NCI-H2196 treated with DMSO at 0.1 percent for 48 hours (cell line): ENCODE measurements at regions not wholly inside any gene's neighbourhood (a gene's known extent, or its start where the extent isn't known, plus 50 kb on each side); places are given as distances from the start of the nearest gene placed in this dataset.

Experiments
- DNase-seq: peaks from one replicate; lab custom pipeline; 2025; ENCODE audit not compliant: unreplicated experiment; lab: John Stamatoyannopoulos, UW

DNA sequence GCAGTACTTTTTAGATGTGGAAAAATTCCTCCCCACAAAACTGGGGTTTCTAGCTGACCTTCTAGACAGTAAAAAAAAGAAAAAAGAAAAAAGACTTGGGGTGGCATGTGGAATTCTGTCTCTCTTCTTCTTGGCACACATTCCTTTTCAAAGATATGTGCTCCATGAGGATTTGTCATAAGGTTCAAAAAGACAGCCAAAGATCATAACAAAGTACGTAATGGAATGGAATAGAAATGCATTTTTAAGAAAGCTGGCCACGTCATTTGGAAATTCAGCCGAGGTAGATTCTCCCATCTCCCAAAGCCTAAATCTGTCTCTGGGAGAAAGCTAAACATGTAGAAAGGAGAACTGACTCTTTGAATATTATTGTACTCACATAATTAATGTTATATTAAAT is 381.3 kb upstream of the NFE2L3 start:
- DNase-seq: no peak

DNA sequence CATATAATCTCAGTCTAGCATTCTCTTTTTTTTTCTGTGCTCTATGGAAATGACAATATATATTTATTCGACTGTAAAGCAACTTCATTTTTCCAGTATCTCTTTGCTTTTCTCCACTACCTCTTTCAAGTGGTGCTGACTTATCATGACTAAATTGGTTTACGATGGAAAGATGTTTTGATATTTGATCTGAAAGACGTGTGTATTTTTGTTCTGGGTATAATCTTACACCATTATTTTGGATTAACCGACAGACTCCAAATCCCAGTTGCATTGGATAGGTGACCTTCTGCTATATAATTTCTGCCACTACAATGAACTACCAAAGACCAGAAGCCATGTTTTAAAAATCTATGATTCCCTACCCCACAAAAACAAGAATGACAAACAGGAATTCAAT is 380.5 kb upstream of the NFE2L3 start:
- no peak for DNase-seq

DNA sequence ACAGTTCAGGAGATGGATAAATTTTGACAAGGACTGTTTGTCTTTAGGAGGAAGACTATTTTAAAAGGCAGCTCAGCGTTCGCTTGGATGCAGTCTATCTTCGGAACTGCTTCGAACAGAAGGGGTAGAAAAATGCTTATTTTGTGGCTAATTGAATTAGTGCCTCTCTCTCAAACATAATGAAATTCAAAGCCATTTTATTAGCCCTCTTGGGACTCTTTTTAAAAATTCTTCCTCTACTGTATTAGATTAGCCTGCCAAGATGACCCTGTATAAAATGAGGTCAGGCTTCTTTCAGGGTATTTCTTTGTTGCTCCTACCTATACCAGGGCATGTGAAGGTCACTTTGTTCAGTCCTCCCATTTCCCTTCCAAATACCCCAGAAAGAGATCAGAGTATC is 379.2 kb upstream of the NFE2L3 start:
- no peak for DNase-seq

DNA sequence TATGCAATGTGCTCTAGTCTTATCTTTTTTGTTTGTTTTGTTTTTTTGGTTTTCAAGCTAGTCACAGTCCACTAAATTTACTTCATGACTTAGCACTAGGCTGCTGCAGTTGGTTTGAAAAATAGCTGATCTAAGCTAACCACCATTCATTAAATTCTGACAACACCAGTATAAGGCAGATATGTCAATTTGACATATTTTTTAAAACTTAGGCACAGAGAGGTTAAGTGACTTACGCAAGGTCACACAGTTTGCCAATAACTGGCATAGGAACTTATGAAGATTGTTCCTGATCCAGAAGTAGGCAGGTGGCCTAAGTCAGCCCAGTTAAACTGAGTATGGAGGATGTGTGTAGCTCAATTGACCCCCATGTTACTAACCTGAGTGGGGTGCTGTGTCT is 377.3 kb upstream of the NFE2L3 start:
- no peak for DNase-seq

DNA sequence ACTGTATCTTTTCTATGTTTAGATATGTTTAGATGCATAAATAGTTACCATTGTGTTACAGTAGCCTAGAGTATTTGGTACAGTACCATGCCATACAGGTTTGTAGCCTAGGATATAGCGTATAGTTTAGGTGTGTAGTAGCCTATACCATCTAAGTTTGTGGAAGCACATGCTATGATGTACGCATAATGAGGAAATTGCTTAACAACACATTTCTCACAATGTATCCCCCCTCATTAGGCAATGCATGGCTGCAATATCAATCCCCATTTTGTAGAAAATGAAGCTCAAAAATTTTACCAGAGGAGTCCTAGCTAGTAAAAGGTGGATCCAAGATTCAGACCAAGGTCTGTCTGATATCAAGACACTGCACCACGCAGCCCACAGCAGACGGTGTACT is 376.4 kb upstream of the NFE2L3 start:
- DNase-seq: no peak

DNA sequence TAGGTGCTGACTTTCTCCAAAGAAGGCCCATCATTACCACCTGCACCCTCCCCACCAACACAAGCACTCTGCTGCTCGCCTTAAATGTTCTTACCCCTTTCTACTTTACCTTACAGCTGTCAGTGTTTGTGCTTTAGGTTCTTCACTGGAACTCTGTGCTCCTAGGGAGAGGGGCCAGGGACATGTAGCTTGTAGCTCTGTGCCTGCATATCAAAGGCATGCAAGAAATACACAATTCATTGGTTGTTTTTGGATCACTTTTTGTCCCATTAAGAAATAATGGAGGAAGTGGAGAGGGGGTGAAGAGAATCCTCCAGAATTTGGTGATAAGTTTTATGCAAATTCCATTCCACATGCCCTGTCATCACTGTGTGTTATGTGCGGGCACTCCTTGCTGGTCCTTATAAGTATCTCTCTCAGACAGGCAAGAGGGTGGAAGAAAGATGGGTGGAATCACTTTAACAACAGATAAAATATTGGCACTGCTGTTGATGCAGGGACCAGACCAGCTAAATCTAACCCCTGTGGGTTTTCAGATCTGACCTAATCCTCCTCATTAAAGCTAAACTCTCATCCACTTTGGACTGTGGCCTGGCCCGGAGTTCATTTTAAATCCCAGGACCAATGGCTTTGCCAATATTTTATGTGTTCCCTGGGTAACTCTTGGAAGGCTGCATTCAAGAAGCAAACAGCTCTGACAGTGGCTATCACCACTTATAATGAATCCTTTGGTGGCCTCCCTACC is 375.8 kb upstream of the NFE2L3 start:
- no peak for DNase-seq

DNA sequence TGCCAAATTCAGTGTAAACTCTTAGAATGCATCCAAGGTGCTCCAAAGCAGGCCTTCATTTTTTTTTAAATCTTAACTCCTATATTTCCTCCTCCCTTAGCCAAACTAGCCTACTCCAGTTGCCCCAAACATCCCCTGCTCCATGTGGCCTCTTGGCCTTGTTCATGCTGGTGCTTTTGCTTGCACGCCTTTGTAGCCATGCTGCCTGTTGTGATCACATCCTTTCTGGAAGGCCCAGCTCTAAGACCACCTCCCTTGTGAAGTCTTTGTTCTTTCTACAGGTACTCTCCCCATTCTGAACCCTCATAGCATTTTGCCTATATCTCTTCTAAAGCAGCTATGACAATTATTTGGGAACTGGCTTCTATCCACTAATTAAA is 375.3 kb upstream of the NFE2L3 start:
- no peak for DNase-seq

DNA sequence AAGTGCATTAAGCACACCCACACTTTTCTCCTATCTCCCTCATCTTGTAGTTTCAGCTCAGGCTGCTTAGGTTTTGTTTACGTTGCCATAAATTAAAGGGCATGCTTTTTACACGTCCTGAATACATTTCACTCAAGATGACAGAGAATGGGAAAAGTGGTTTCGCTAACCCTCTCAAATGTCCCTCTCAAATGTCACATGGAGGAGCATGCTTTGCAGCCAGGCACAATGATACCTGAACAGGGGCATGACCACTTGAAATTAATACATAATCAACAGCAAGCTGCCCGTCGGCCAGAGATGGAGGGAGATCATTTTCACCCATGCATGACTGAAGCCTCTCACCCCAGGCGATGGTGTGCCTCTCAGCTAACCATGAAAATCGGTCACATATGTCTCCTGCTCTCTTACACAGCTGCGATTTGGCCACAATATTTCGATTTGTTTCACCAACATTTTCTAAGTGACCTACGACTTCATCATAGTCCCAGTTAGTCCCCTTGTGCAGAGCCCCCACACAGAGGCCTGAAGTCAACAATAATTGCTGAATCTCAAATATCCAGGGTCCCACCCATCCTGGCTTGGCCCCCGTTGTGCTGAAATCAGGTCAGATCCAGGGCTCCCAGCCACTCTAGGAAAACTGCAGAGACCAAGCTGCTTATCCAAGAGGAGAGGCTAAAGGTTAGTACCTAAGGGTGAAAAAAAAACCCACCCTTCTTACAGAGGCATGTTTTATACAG is 373.9 kb upstream of the NFE2L3 start:
- DNase-seq: peak; percentile 59

DNA sequence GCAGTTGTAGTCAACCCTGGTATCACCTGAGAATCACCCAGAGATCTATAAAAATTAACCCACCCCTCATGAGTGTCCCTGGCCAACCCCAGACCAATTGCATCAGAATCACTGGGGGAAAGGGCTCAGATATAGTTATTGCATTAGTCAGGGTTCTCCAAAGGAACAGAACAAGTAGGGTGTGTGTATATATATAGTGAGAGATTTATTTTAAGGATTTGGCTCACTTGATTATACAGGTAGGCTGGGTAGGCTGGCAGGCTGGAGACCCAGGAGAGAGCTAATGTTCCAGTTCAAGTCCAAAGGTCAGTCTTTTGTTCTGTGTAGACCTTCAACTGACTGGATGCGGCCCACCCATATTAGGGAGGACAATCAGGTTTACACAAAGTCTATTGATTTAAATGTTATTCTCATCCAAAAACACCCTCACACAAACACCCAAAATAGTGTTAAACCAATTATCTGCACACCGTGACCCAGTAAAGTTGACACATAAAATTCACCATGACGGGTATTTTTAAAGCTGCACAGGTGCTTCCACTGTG is 372.9 kb upstream of the NFE2L3 start:
- DNase-seq: no peak

DNA sequence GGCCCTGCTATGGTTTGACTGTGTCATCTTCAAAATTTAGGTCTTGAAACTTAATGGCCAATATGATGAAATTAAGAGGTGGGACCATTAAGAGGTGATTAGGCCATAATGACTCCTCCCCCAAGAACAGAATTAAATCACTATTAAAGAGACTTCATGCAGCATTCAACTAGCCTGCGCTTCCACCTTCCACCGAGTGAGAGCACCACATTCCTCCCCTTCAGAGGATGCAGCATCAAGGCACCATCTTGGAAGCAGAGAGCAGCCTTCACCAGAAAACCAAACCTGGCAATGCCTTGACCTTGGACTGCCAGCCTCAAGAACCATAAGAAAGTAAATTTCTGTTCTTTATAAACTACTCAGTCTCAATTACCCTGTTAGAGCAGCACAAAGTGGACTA is 371.1 kb upstream of the NFE2L3 start:
- no peak for DNase-seq

DNA sequence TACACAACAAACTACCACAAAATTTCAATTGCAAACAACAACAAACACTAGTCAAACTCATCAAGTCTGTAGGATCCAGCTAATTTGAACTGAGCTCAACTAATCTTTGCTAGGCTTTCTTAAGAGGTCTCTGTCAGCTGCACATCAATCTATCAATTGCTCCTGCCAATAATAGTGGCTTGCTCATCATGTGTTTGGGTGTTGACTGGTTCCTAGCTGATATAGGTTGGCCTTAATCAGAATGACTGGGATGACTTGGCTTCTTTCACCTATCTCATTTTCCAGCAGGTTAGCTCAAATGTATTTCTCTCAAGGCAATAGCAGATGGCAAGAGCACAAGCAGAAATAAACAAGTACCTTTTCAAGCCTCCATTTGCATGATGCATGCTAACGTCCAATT is 370.3 kb upstream of the NFE2L3 start:
- DNase-seq: no peak

DNA sequence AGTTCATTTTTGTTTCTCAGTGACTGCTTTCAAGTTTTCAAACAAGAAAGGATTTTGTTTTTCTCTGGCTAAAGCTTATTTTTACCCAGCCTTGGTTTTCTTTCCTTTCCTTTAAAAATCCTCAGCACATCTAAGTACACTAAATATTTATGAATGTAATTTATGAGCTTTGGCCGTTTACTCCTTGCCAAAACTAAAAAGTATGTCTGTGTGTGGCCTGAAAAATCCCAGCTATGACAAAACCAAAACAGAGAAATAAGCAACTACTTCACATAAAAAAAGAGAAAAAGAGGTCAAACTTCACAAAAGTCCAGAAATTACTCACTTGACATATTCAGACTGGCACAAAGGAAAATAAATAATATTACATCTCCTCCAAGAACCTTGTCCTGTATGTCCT is 365.1 kb upstream of the NFE2L3 start:
- no peak for DNase-seq

DNA sequence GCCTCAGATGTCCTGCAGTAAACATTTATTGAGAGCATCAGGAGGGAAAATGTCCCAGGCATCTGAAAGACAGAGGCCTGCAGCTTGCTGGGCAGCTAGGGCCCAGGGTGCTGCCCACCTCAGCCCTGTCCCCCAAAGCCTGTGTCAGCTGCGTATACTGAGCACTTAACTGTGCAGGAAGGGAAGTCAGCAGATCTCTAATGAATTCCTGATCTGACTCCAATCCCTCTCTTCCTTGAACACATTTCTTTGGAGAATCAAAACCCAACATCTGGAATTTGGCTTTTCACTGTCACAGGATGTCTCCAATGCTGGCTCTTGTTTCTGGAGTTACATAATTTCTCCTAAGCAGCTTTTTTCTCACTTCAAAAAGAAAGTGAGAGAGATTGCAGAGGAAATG is 364.7 kb upstream of the NFE2L3 start:
- DNase-seq: no peak

DNA sequence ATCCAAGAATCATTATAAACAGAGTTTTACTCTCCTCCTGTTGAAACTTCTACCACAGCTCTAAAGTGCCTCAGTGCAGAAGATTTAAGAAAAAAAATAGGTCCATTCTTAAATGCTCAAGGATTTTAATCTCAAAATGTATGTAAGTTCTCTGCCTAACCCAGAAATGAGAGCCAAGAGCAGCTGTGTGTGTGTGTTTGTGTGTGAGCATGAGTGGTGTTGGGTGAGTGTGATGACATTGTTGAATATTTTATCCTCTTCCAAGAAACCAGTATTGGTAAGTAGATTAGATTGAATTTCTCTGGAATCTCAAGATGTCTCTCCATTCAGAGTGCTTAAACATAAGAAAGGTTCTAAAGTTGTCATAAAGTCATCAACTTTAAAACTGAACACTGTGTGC is 363.6 kb upstream of the NFE2L3 start:
- no peak for DNase-seq

DNA sequence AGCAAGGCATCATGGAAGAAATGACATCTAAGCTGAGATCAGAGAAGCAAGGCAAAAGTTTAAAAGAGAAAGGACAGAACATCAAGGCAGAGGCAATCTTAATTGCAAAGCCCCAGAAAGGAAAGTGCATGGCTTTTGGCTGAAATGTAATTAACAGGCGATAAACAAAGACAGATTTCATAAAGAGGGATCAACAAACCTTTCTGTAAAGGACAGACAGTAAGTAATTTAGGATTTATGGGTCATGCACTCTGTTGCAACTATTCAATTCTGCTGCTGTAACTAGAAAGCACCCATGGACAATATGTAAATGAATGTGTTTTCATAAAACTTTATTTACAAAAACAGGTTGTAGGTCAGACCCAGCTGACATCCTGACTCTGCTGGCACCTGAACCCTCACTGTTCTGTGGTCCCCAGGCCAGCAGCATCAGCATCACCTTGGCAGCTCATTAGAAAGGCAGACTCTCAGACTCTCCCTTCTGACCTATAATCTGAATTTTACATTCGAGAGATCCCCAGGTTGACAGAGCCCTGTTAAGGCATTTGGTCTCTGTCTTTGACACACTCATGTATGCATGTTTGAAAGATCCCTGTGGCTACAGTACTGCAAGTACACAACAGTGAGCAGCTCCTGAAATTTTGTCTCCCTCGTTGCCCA is 362.9 kb upstream of the NFE2L3 start:
- DNase-seq: no peak

DNA sequence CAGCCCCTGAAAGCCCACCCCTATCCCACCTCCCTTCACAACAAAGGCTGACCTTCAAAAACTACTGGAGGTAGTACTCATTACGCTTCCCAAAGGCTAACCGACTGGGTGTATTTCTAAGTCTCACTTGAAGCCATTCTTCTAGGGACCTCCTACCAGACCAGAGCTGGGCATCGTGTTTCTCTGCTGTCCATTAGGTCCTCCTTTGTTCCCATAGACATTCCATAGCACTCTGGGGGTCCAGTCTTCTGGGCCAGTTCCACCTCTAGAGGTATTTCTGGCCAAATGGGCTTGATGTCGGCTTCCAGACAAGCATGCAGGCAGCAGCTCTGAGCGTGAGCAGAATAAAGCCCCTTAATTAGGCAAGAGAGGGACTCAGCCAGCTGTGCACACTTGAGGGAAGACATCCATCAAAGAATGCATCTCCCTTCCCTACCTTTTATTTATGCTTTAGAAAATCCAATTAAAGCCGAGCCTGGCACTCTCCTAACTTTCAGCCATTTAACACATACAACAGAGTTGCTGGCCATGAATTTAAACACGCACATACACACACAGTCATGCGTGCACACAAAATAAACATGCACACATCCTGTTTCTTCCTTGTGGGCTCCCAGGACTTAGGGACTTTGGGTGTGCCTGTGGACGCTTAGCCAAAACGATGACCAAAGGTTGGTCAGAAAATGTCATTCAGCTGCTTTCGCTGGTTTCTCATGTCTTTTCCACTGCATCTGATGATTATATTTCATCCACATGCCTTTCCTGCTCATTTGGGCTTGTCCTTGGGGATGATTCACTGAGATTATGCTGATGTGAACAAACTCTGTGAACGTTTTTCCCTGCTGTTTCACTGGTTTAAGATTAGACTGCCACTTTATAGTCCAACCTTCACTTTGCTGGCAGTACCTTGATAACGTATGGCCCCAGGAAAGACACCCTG is 362.0 kb upstream of the NFE2L3 start:
- DNase-seq: no peak

DNA sequence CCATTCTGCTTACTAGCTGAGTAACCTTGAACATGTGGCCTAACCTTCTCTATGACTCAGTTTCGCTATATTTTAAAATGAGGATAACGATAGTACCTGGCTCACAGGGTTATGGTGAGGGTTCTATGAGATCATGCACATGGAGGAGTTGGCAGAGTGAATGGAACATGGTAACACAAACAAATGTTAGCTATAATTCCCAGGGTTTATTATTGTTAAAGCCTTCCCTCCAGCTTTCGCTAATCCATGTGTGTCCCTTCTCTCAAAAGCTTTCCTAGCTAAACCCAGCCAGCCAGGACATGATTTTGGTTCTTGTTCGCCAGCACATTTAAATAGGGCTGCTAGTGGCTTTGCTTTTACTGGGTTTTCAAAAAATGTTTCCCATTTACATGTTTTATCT is 361.0 kb upstream of the NFE2L3 start:
- no peak for DNase-seq

DNA sequence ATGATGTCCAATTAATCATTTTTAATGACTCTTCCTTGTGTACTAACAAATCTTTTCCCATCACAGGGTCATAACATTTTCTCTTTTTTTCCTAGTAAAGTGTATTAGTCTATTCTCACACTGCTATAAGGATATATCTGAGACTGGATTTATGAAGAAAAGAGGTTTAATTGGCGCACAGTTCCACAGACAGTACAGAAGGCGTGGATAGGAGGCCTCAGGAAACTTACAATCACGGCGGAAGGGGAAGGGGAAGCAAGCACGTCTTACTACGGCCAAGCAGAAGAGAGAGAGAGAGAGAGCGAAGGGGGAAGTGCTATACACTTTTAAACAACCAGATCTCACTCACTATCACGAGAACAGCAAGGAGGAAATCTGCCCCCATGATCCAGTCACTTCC is 359.4 kb upstream of the NFE2L3 start:
- DNase-seq: no peak

DNA sequence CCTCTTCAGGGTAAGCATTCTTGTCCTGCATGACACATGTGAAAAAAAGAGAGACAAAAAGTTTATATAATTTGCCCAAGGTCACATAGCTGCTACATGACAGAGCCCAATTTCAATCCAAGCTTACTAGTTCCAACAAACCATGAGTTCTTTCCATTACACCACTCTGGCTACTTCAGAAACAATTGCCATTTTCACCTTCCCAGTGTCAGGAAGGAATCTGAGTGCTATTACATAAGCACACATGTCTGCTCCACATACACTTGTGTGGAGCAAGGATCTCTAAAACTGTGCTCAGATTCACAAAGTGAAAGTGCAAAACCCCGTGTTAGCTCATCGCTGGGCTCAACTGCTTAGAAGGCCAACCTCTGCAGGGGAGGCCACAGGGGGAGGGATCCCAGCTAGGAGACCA is 356.2 kb upstream of the NFE2L3 start:
- no peak for DNase-seq

DNA sequence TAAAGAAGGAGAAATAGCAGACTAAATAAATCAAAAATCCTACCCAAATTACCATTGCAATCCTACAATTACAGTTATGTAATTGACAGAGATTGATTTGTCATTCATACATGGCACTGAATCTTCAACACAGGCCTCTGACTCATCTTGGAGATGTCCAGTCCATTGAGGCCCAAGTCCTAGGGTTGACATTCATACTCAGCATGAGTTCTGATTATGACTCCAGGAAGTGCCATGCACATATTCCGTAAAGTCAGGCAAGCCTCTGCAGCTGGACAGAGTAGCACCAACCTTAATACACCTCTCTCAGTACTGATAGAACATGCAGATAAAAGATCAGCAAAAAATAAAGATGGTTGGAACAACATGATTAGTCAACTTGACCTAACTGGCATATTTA is 353.7 kb upstream of the NFE2L3 start:
- no peak for DNase-seq

DNA sequence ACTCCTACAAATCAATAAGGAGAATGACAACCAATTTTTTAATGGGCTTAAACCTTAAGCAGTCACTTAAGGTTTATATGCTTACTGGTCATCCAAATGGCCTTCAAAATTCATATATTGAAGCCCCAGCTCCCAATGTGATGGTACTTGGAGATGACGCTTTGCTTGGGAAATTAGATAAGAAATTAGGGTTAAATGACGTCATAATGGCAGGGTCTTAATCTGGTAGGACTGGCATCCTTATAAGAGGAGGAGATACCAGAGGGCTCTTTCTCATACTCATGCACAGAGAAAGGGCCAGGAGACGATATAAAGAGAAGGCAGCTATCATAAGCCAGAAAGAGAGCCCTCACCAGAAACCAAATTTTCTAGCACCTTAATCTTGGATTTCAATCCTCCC is 350.8 kb upstream of the NFE2L3 start:
- no peak for DNase-seq
